Keratinocyte (primary cell): ENCODE measurements at regions not wholly inside any gene's neighbourhood (a gene's known extent, or its start where the extent isn't known, plus 50 kb on each side); places are given as distances from the start of the nearest gene placed in this dataset.

Experiments
- EZH2 ChIP-seq: IDR thresholded peaks from one replicate; pipeline ENCODE4 v1.6.1; 2012; ENCODE audit warnings: inconsistent platforms, mild to moderate bottlenecking, low read length, moderate library complexity
- TF ChIP-seq, protein P1 (sequence below), 3 experiments: IDR thresholded peaks in 1 of 3; conservative IDR thresholded peaks in 1 of 3; optimal IDR thresholded peaks in 1 of 3; 2 replicates in 2 of 3; 3 replicates in 1 of 3; pipeline versions ENCODE3 to v1.5.1; 2011; ENCODE audit warnings: low read length in 3 of 3, mild to moderate bottlenecking in 3 of 3, moderate library complexity in 2 of 3, control low read depth in 1 of 3, inconsistent platforms in 1 of 3; ENCODE audit not compliant: insufficient read depth in 2 of 3; ENCODE audit errors: extremely low read depth in 1 of 3

DNA sequence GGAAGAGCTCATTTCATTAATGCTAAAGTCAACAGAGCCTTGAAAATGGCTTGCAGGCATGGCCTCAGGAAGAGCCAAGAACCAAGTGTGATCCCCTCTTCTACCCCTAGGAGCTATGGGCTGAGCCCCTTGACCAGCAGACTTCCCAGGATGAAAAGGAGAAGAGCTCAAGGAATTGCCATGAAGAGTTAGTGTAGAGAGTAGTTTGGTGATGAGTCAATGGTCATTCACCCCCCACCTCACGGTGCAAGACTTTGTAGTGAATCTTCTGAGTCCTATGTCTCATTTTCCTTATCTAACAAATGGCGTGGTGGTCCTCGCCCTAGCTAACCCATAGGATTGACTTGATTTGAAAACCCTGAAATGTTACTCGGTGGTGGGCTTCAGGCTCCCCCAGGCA, 422.4 kb upstream of the CADM1 start:
- TF ChIP-seq, protein P1, sequence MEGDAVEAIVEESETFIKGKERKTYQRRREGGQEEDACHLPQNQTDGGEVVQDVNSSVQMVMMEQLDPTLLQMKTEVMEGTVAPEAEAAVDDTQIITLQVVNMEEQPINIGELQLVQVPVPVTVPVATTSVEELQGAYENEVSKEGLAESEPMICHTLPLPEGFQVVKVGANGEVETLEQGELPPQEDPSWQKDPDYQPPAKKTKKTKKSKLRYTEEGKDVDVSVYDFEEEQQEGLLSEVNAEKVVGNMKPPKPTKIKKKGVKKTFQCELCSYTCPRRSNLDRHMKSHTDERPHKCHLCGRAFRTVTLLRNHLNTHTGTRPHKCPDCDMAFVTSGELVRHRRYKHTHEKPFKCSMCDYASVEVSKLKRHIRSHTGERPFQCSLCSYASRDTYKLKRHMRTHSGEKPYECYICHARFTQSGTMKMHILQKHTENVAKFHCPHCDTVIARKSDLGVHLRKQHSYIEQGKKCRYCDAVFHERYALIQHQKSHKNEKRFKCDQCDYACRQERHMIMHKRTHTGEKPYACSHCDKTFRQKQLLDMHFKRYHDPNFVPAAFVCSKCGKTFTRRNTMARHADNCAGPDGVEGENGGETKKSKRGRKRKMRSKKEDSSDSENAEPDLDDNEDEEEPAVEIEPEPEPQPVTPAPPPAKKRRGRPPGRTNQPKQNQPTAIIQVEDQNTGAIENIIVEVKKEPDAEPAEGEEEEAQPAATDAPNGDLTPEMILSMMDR (optimal IDR thresholded peaks at IDR 0.05 in 1 of 3, IDR thresholded peaks at IDR 0.05 in 1 of 3, conservative IDR thresholded peaks at IDR 0.05 in 1 of 3; ENCODE audit: extremely low read depth in 1 of 3, insufficient read depth in 2 of 3, low read length in 3 of 3): no peak
- TF ChIP-seq EZH2: no peak
